ENCODE measurements at regions not wholly inside any gene's neighbourhood (a gene's known extent, or its start where the extent isn't known, plus 50 kb on each side); places are given as distances from the start of the nearest gene placed in this dataset.

DNA sequence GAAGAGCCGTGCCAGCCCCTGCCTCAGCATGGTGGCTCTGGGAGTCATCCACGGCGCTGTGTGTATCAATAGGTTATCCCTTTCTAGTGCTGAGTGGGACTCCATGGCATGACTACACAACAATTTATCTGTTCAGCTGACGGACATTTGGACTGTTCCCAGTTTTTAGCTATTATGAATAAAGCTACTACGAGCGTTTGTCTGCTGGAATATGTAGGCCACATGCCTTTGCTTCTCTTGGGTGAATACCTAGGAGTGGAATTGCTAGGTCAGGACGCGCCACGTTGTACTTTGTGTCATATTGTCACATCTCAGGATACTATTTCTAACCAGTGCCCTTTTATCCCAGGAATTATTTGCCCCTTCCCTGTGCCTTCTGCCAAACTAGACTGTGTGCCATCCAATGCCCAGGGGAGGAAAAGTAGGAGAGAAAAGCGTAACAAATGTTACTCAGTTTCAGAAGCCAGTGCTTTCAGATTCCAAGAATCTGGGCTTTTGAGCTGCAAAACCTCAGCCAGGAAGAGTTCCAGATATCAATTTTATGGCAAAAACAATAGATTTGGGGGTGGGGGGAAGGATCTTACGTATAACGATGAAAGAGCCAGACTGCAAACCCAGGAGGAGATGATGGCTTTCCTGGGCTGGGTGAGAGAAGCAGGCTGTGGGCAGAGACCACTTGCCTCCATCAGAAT lies 62.5 kb upstream of the NCOR2 start:
- DNase-seq, result no peak

DNA sequence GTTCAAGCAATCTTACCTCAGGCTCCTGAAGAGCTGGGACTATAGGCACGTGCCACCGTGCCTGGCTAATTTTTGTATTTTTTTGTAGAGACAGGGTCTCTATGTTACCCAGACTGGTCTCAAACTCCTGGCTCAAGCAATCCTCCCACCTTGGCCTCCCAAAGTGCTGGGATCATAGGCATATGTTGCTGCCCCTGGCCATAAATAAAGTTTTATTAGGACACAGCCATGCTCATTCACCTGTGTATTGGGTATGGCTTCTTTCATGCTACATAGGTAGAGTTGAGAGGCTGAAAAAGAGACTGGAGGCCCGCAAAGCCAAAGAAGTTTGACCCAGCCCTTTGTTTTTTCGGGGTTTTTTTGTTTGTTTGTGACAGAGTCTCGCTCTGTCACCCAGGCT lies 61.7 kb upstream of the NCOR2 start:
- no peak for DNase-seq

DNA sequence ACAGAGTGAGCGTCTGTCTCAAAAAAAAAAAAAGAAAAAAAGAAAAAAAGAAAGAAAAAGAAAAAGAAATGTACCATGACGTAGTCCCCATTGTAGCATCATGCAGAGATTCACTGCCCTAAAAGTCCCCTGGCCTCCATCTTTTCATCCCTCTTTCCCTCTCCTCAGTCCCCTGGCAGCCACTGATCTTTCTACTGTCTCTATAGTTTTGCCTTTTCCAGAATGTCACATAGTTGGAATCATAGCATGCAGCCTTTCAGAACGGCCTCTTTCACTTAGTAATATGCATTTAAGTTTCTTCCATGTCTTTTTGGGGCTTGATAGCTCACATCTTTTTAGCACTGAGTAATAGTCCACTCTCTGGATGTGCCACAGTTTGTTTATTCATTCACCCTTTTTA lies 60.5 kb upstream of the NCOR2 start:
- no peak for DNase-seq

DNA sequence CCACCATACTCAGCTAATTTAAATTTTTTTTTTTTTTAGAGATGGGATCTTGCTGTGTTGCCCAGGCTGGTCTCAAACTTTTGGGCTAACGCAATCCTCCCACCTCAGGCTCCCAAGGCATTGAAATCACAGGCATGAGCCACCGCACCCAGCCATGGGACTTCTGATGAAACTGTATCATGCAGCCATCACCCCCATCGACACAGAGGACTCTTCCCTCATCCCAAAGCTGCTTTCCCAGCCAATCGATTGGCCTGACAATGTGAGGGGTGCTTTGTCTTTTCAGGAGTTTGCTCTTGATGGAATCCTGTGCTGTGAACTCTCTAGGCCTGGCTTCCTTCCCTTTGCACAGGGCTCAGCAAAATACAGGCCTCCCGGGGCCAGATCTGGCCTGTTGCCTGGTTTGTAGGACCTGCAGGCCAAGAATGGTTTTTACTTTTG lies 59.6 kb upstream of the NCOR2 start:
- DNase-seq, result no peak

DNA sequence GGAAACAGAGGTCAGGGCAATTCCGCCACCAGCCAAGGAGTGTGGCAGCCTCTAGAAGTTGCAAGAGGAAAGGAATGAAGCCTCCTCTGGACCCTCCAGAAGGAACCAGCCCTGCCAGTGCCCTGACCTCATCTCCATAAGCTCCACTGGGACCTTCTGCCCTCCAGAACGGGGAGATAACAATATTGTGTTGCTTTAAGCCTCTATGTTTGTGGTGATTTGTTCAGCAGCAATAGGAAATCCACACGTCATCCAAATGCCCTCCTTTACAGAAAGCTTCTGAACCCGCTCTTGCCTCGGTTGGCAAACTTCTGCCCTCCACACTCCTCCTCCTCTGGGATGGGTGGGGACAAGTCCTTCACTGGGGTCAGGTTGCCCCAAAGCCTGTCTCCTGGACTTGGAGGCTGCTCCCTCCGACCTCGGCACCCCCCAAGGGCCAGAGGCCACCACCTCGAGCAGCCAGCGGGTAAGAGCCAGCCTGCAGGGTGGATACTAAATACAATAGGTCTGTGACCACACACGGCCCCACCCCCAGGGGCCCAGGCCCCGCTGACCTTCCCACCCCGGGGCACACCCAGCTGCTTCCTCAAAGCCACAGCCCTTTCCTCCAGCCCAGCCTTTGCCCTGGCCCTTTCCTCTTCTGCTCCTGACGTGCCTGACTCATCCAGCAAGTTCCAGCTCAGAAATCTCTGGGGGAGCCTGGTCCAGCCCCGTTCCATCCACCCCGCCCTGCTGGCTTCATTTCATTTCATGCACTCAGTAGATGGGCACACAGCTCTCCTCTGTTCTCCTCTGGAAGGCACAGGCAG lies 58.7 kb upstream of the NCOR2 start:
- no peak for DNase-seq

DNA sequence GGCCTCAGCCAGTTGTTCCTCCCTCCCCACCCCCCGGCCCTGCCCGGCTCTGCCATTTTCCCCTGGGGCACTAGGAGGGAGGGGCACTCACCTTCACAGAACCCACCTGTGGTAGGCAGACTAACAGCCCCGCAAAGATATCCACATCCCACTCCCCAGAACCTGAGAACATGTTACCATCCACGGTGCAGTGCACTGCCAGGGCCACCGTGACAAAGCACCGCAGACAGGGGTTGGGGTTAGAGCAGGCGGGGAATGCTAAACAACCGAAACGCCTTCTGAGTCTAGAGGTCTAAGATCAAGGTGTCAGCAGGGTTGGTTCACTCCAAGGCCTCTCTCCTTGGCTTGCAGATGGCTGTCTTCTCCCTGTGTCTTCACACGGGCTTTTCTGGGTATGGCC lies 57.4 kb upstream of the NCOR2 start:
- DNase-seq, result no peak

DNA sequence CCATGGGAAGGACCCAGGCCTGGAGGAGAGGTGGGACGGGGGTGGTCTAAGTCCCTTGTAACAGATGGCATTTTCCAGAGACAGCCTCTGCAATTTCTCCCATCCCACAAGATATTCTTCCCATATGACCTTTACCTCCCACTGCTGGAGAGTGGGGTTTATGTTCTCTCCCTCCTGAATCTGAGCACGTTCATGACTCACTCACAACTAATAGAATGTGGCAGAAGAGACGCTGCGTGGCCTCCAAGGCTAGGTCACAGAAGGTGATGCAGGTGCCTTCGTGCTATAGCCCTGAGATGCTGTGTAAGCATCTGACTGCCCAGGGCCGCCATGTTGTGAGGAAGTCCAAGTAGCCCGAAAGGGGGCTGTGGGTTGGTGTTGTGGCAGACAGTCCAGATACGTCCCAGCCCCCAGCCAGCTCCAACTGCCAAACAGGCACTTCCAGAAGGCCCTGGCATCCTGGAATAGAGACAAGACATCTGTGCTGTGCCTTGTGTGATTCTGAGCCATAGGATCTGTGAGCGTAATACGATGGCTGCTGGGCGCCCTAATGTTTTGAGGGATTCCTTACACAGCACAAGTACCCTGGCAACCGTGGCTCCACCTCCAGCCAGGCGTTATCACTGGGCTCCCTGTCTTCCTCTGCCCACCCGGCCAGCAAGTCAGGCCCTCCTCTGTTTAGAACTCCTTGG lies 56.1 kb upstream of the NCOR2 start:
- DNase-seq, result no peak

DNA sequence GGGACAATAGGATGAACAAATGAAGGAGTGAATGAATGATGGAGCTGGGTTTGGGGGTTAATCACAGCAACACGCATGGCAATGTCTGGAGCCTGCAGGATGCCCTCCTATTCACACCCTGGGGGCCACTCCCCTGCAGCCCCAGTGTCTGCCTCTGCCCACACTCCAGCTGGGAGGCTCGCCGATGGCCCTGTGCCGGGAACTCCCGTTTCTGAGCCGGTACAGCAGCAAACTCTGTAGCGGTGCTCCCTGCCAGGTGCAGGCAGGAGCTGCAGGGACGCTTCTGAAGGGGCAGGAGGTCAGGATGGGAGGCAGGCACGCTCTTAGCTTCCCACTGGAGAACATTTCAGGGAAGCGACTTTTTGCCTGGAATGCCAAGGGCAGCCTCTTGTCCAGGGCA lies 55.4 kb upstream of the NCOR2 start:
- DNase-seq, result no peak

DNA sequence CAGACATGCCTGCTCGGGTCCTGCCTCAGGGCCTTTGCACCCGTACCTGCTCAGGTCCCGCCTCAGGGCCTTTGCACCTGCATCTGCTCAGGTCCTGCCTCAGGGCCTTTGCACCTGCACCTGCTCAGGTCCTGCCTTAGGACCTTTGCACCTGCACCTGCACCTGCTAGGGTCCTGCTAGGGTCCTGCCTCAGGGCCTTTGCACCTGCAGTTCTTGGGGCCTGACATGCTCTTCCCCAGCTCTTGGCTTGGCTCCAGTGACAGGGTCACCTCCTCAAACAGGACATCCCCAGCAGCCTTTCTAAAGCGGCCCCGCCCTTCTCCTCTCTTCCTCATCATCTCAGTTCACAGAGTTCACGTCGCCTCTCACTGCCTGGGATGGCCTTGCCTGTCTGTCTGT lies 54.9 kb upstream of the NCOR2 start:
- no peak for DNase-seq

DNA sequence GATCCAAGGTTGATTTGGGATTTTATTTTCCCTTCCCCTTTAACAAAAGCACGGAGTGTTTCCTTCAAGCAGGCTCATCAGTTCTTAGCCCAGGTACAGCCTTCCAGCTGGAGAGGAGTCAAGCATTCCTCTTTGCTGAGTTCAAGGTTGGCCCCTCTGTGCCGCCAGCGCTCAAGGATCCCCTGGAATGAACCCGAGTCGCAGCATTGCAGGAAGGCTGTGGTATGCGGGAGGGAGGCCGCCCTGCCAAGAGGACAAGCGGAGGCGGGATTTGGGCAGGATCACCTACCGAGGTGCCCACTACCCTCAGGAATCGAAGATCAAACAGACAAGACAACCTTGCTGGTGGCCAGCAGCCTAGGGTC lies 53.9 kb upstream of the NCOR2 start:
- no peak for DNase-seq

DNA sequence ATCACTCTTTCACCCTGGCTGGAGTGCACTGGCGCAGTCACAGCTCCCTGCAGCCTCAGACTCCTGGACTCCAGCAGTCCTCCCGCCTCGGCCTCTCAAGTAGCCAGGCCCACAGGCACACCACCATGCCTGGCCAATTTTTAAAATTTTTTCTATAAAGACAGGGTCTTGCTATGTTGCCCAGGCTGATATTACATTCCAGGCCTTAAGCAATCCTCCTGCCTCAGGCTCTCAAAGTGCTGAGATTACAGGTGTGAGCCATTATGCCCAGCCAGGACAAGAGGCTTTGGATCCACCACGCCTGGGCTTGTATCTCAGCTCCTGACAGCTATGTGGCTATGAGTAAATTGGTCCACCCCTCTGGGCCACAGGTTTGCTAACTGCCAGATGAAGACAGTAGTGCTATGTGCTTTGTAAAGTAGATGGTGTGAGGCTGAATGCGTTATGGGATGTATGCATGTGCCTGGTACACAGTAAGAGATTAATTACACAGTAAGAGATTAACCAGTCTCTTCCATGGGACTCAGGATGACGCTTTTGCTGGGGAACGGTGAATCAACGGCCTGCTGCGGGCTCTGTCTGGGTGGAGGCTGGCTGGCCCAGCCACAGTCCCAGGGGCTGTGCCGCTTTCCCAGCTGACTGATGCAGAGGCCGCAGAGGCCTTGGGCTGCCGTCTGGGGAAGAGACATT lies 53.3 kb upstream of the NCOR2 start:
- DNase-seq, result no peak

DNA sequence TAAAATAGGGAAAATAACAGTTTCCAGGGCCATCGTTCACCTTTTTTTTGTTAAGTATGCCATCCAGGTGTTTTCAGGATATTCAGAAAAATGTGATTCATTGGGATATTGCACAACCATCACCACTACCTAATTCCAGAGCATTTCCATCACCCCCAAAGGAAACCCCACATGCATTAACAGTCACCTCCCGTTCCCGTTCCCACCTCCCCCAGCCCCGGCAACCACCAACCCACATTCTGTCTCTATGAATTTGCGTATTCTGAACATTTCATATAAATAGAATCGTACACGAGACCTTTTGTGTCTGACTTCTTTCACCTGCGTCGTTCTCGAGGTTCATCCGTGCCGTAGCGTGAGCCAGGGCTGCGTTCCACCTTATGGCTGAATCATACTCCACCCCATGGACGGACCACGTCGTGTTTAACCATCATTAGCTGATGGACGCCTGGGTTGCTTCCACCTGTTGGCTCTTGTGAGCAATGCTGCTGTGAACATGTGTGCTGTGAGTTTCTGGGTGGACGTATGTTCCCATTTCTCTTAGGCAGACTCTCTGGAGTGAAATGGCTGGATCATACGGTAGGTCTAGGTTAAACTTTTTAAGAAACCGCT lies 51.0 kb upstream of the NCOR2 start:
- DNase-seq, result no peak

DNA sequence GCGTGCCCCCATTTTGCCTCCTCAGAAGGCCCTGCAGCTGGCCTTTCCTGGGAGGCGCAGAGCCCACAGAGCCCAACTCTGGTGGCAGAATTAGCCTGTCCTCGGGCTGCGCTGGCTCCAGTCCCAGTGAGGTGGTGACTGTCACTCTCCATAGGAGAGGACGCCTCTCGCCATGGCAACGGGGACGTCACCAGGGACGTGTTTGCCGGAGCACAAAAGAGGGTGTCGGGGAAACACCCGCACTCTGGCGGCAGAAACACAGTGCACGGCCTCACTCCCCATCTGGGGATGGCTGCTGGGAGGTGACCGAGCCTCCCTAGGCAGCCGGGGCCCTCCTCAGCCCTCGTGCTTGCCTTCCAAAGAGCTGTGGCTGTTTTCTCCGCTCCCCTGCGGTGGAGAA lies 50.2 kb upstream of the NCOR2 start:
- DNase-seq, result no peak
